HT1080 (cell line): ENCODE measurements at regions not wholly inside any gene's neighbourhood (a gene's known extent, or its start where the extent isn't known, plus 50 kb on each side); places are given as distances from the start of the nearest gene placed in this dataset.
"Not testable (repeated sequence)": the region's sequence is repeated elsewhere in the genome, so short reads cannot be mapped to it uniquely, and the experiment has no call there.

Experiments
- DNase-seq: peaks from one replicate; pipeline ENCODE4 v3.0.0-alpha.2; 2015; ENCODE audit warnings: low read depth

- peak; percentile 70 for DNase-seq
These were observed 817.9 kb upstream of the AMELY start for GRCh38 chrY:7729318-7730011.

GRCh38 chrY:7728935-7729317 lies 817.4 kb upstream of the AMELY start:
- no peak for DNase-seq

- no peak for DNase-seq
These were observed 814.4 kb upstream of the AMELY start for GRCh38 chrY:7725791-7726460.

- DNase-seq = peak; percentile 67
These were observed 812.6 kb upstream of the AMELY start for GRCh38 chrY:7723991-7724632.

GRCh38 chrY:7723127-7723526 lies 811.6 kb upstream of the AMELY start:
- DNase-seq = no peak

- DNase-seq = no peak
These were observed 811.0 kb upstream of the AMELY start for GRCh38 chrY:7722566-7722965.

GRCh38 chrY:7720974-7721373 lies 809.4 kb upstream of the AMELY start:
- peak; percentile 49 for DNase-seq

GRCh38 chrY:7719271-7719670 lies 807.7 kb upstream of the AMELY start:
- peak; percentile 79 for DNase-seq

- peak; percentile 60 for DNase-seq
These were observed 807.1 kb upstream of the AMELY start for GRCh38 chrY:7718626-7719025.

GRCh38 chrY:7718126-7718525 lies 806.6 kb upstream of the AMELY start:
- DNase-seq = peak; percentile 47

- peak; percentile 5 for DNase-seq
These were observed 802.9 kb upstream of the AMELY start for GRCh38 chrY:7714426-7714825.

- not testable (repeated sequence) for DNase-seq
These were observed 802.2 kb upstream of the AMELY start for GRCh38 chrY:7713738-7714137.

- peak; percentile 52 for DNase-seq
These were observed 800.7 kb upstream of the AMELY start for GRCh38 chrY:7712289-7712688.

- DNase-seq = no peak
These were observed 792.1 kb upstream of the AMELY start for GRCh38 chrY:7703578-7704140.

- no peak for DNase-seq
These were observed 790.9 kb upstream of the AMELY start for GRCh38 chrY:7702481-7702880.

GRCh38 chrY:7701676-7702075 lies 790.1 kb upstream of the AMELY start:
- DNase-seq = no peak

GRCh38 chrY:7697506-7697905 lies 786.0 kb upstream of the AMELY start:
- DNase-seq = no peak

- no peak for DNase-seq
These were observed 781.1 kb upstream of the AMELY start for GRCh38 chrY:7692701-7693100.

- DNase-seq = peak; percentile 30
These were observed 775.5 kb upstream of the AMELY start for GRCh38 chrY:7687086-7687485.

- DNase-seq = no peak
These were observed 773.0 kb upstream of the AMELY start for GRCh38 chrY:7684546-7684945.

GRCh38 chrY:7682386-7682785 lies 770.8 kb upstream of the AMELY start:
- no peak for DNase-seq

- no peak for DNase-seq
These were observed 769.9 kb upstream of the AMELY start for GRCh38 chrY:7681426-7681825.
